Esophagus muscularis mucosa (tissue), 3 donors: ENCODE measurements at regions not wholly inside any gene's neighbourhood (a gene's known extent, or its start where the extent isn't known, plus 50 kb on each side); places are given as distances from the start of the nearest gene placed in this dataset.
"Not testable (repeated sequence)": the region's sequence is repeated elsewhere in the genome, so short reads cannot be mapped to it uniquely, and the experiment has no call there.

Experiments used
- CTCF ChIP-seq, 3 experiments: fragments of 200-600 bp in 2 of 3; fragments of 450-650 bp in 1 of 3; sonication (generic) in 2 of 3; IDR thresholded peaks; one replicate each; pipeline ENCODE4 v1.5.1; 2017 to 2019; ENCODE audit warnings: antibody characterized with exemption in 3 of 3, mild to moderate bottlenecking in 2 of 3, moderate library complexity in 1 of 3
- POLR2A ChIP-seq: fragments of 450-650 bp; IDR thresholded peaks from one replicate; pipeline ENCODE4 v1.6.1; 2017; ENCODE audit warnings: antibody characterized with exemption, moderate library complexity, mild to moderate bottlenecking, low read depth
- POLR2AphosphoS5 ChIP-seq, 2 donors: sonication (generic); formaldehyde crosslinking; IDR thresholded peaks; one replicate each; pipeline ENCODE4 v1.6.1; 2017; ENCODE audit warnings: antibody characterized with exemption in 2 of 2

- TF ChIP-seq POLR2AphosphoS5 (IDR thresholded peaks at IDR 0.05); CTCF (IDR thresholded peaks at IDR 0.05); POLR2A: not testable (repeated sequence)
Measured at GRCh38 chr2:17193433-17193890, 324.8 kb downstream of the RAD51AP2 start.
